ENCODE measurements at regions not wholly inside any gene's neighbourhood (a gene's known extent, or its start where the extent isn't known, plus 50 kb on each side); places are given as distances from the start of the nearest gene placed in this dataset.
"Not testable (repeated sequence)": the region's sequence is repeated elsewhere in the genome, so short reads cannot be mapped to it uniquely, and the experiment has no call there.

GRCh38 chr3:107222907-107223306, 154.3 kb upstream of the CCDC54 start:
- no peaks in the 10 kb centered on the region for H3K36me3 ChIP-seq
- no peaks in the 10 kb centered on the region for H3K9me3 ChIP-seq
- no peak for TF ChIP-seq CTCF (IDR thresholded peaks at IDR 0.05)
- no peaks in the 10 kb centered on the region for H3K27me3 ChIP-seq
- no peak for DNase-seq
- peaks cover 0 to 14% (median 0%) of the 10 kb centered on the region in 4 donors for H3K4me1 ChIP-seq
- H3K4me3 ChIP-seq, result no peak overlapping the region
- intact Hi-C loops (cut with DNase I; ENCODE audit: low total_unique reads), result no loop called here
- H3K27ac ChIP-seq, result peak overlapping the region in 1 of 2 donors; percentile 22

- H3K27ac ChIP-seq, result no peak overlapping the region
- no peaks in the 10 kb centered on the region for H3K27me3 ChIP-seq
- intact Hi-C loops (cut with DNase I; ENCODE audit: low total_unique reads), result no loop called here
- TF ChIP-seq CTCF (IDR thresholded peaks at IDR 0.05), result no peak
- H3K36me3 ChIP-seq, result no peaks in the 10 kb centered on the region
- no peak for DNase-seq
- no peaks in the 10 kb centered on the region for H3K9me3 ChIP-seq
- peaks cover 0 to 18% (median 0%) of the 10 kb centered on the region in 4 donors for H3K4me1 ChIP-seq
- H3K4me3 ChIP-seq, result no peak overlapping the region
These were observed 153.1 kb upstream of the CCDC54 start for GRCh38 chr3:107224026-107224596.

- H3K4me3 ChIP-seq, result no peak overlapping the region
- DNase-seq, result no peak
- H3K27ac ChIP-seq, result no peak overlapping the region
- H3K9me3 ChIP-seq, result no peaks in the 10 kb centered on the region
- intact Hi-C loops (cut with DNase I; ENCODE audit: low total_unique reads), result no loop called here
- H3K4me1 ChIP-seq, result peaks cover 0 to 16% (median 0%) of the 10 kb centered on the region in 4 donors
- no peaks in the 10 kb centered on the region for H3K27me3 ChIP-seq
- TF ChIP-seq CTCF (IDR thresholded peaks at IDR 0.05), result no peak
- no peaks in the 10 kb centered on the region for H3K36me3 ChIP-seq
These were observed 150.1 kb upstream of the CCDC54 start for GRCh38 chr3:107227091-107227490.

- DNase-seq, H3K36me3 ChIP-seq, H3K27ac ChIP-seq, H3K27me3 ChIP-seq, H3K9me3 ChIP-seq, H3K4me3 ChIP-seq: not testable (repeated sequence)
- intact Hi-C loops (cut with DNase I; ENCODE audit: low total_unique reads), result loop anchor here (10.0 kb wide), 2 partner anchors 511 to 861 kb away; partner anchors contain the start of gene CD47
- peaks cover 0 to 15% (median 6%) of the 10 kb centered on the region in 4 donors for H3K4me1 ChIP-seq
These were observed 143.4 kb upstream of the CCDC54 start for GRCh38 chr3:107233877-107234276.

- Histone ChIP-seq H3K9me3 (no peaks in the 10 kb centered on the region), H3K4me3 (peak overlapping the region; percentile 50 to 52), H3K36me3 (no peaks in the 10 kb centered on the region), H3K4me1 (peaks cover 3 to 27% (median 6%) of the 10 kb centered on the region in 4 donors), H3K27me3 (no peaks in the 10 kb centered on the region), H3K27ac (peak overlapping the region; percentile 60)
- no peak for TF ChIP-seq CTCF (IDR thresholded peaks at IDR 0.05)
- no peak for DNase-seq
- intact Hi-C loops (cut with DNase I; ENCODE audit: low total_unique reads), result loop anchor here (10.0 kb wide), 2 partner anchors 509 to 859 kb away; partner anchors contain the start of gene CD47
These were observed 141.9 kb upstream of the CCDC54 start for GRCh38 chr3:107235193-107235927.

- peak overlapping the region; percentile 50 to 52 for H3K4me3 ChIP-seq
- no peaks in the 10 kb centered on the region for H3K27me3 ChIP-seq
- no peak for DNase-seq
- peak; percentile 86 to 95 for TF ChIP-seq CTCF (IDR thresholded peaks at IDR 0.05)
- no peaks in the 10 kb centered on the region for H3K9me3 ChIP-seq
- peak overlapping the region; percentile 60 for H3K27ac ChIP-seq
- peaks cover 3 to 27% (median 6%) of the 10 kb centered on the region in 4 donors for H3K4me1 ChIP-seq
- H3K36me3 ChIP-seq, result no peaks in the 10 kb centered on the region
- intact Hi-C loops (cut with DNase I; ENCODE audit: low total_unique reads), result loop anchor here (10.0 kb wide), 2 partner anchors 509 to 859 kb away; partner anchors contain the start of gene CD47
These were observed 141.3 kb upstream of the CCDC54 start for GRCh38 chr3:107235928-107236315.

All from tibial artery (tissue), 4 donors.